SK-N-MC (cell line): ENCODE measurements at regions not wholly inside any gene's neighbourhood (a gene's known extent, or its start where the extent isn't known, plus 50 kb on each side); places are given as distances from the start of the nearest gene placed in this dataset.

Experiments used
- EZH2 ChIP-seq: fragments of 200-600 bp; sonication (generic); IDR thresholded peaks from one replicate; pipeline ENCODE4 v1.6.1; 2017; ENCODE audit warnings: antibody characterized with exemption
- FOXP2 ChIP-seq: optimal IDR thresholded peaks from 2 replicates; pipeline ENCODE3; 2011; ENCODE audit warnings: mild to moderate bottlenecking, moderate library complexity; ENCODE audit not compliant: insufficient read depth; ENCODE audit errors: extremely low read length, control extremely low read depth
- POLR2AphosphoS5 ChIP-seq: IDR thresholded peaks from 2 replicates; pipeline ENCODE4 v1.6.1; 2012; ENCODE audit warnings: mild to moderate bottlenecking, low read depth, low read length, borderline replicate concordance

- TF ChIP-seq EZH2 (no peak), FOXP2 (no peak), POLR2AphosphoS5 (no peak)
These were observed 158.1 kb downstream of the ATP23 start for GRCh38 chr12:58099476-58099875.
